ENCODE measurements at regions not wholly inside any gene's neighbourhood (a gene's known extent, or its start where the extent isn't known, plus 50 kb on each side); places are given as distances from the start of the nearest gene placed in this dataset.

- ATAC-seq (ENCODE audit: insufficient number of reproducible peaks, low FRiP score, low read depth) (no peak), DNase-seq (ENCODE audit: low spot score) (no peak)
- Histone ChIP-seq H3K4me3 (no peak overlapping the region), H3K36me3 (no peaks in the 10 kb centered on the region), H3K4me1 (ENCODE audit: control insufficient read depth in 1 of 2, low read depth in 2 of 2) (no peaks in the 10 kb centered on the region), H3K9me3 (no peaks in the 10 kb centered on the region), H3K27me3 (replicated peaks; ENCODE audit: insufficient read depth) (no peaks in the 10 kb centered on the region), H3K27ac (no peak overlapping the region)
- TF ChIP-seq CTCF (IDR thresholded peaks at IDR 0.05) = no peak
These were observed 1056.6 kb upstream of the NCAM2 start for GRCh38 chr21:19941626-19942025.

GRCh38 chr21:19950347-19950746, 1047.9 kb upstream of the NCAM2 start:
- Histone ChIP-seq H3K4me1 (ENCODE audit: control insufficient read depth in 1 of 2, low read depth in 2 of 2) (no peaks in the 10 kb centered on the region), H3K9me3 (no peaks in the 10 kb centered on the region), H3K36me3 (no peaks in the 10 kb centered on the region), H3K4me3 (no peak overlapping the region), H3K27me3 (replicated peaks; ENCODE audit: insufficient read depth) (no peaks in the 10 kb centered on the region), H3K27ac (no peak overlapping the region)
- no peak for TF ChIP-seq CTCF (IDR thresholded peaks at IDR 0.05)
- no peak for ATAC-seq (ENCODE audit: insufficient number of reproducible peaks, low FRiP score, low read depth)
- DNase-seq (ENCODE audit: low spot score) = no peak

GRCh38 chr21:19969156-19969555, 1029.1 kb upstream of the NCAM2 start:
- ATAC-seq (ENCODE audit: insufficient number of reproducible peaks, low FRiP score, low read depth) (no peak), DNase-seq (ENCODE audit: low spot score) (no peak)
- no peak overlapping the region for H3K27ac ChIP-seq
- H3K4me1 ChIP-seq (ENCODE audit: control insufficient read depth in 1 of 2, low read depth in 2 of 2) = no peaks in the 10 kb centered on the region
- no peak for TF ChIP-seq CTCF (IDR thresholded peaks at IDR 0.05)
- no peak overlapping the region for H3K4me3 ChIP-seq
- H3K9me3 ChIP-seq = no peaks in the 10 kb centered on the region
- no peaks in the 10 kb centered on the region for H3K27me3 ChIP-seq (replicated peaks; ENCODE audit: insufficient read depth)
- no peaks in the 10 kb centered on the region for H3K36me3 ChIP-seq

GRCh38 chr21:19981938-19982337, 1016.3 kb upstream of the NCAM2 start:
- DNase-seq (ENCODE audit: low spot score) = no peak
- no peaks in the 10 kb centered on the region for H3K4me1 ChIP-seq (ENCODE audit: control insufficient read depth in 1 of 2, low read depth in 2 of 2)
- TF ChIP-seq CTCF (IDR thresholded peaks at IDR 0.05) = no peak
- no peak for ATAC-seq (ENCODE audit: insufficient number of reproducible peaks, low FRiP score, low read depth)
- H3K27ac ChIP-seq = no peak overlapping the region
- H3K4me3 ChIP-seq = no peak overlapping the region
- H3K27me3 ChIP-seq (replicated peaks; ENCODE audit: insufficient read depth) = no peaks in the 10 kb centered on the region
- no peaks in the 10 kb centered on the region for H3K9me3 ChIP-seq
- H3K36me3 ChIP-seq = no peaks in the 10 kb centered on the region

GRCh38 chr21:19986396-19986795, 1011.8 kb upstream of the NCAM2 start:
- Histone ChIP-seq H3K4me1 (ENCODE audit: control insufficient read depth in 1 of 2, low read depth in 2 of 2) (no peaks in the 10 kb centered on the region), H3K4me3 (no peak overlapping the region), H3K27me3 (replicated peaks; ENCODE audit: insufficient read depth) (no peaks in the 10 kb centered on the region), H3K36me3 (no peaks in the 10 kb centered on the region), H3K27ac (no peak overlapping the region), H3K9me3 (no peaks in the 10 kb centered on the region)
- DNase-seq (ENCODE audit: low spot score) (no peak), ATAC-seq (ENCODE audit: insufficient number of reproducible peaks, low FRiP score, low read depth) (no peak)
- TF ChIP-seq CTCF (IDR thresholded peaks at IDR 0.05) = no peak
